A673 (cell line): ENCODE measurements at regions not wholly inside any gene's neighbourhood (a gene's known extent, or its start where the extent isn't known, plus 50 kb on each side); places are given as distances from the start of the nearest gene placed in this dataset.
"Not testable (repeated sequence)": the region's sequence is repeated elsewhere in the genome, so short reads cannot be mapped to it uniquely, and the experiment has no call there.

Experiments
- BruUV-seq: library from RNA; stranded (reverse); fragments of 400-500 nt; replicated peaks from 2 replicates; lab custom pipeline; 2021; lab: Mats Ljungman, UMichigan
- CTCF ChIA-PET: fragments of 300-600 bp; sonication (Branson Sonifier 250); formaldehyde crosslinking; loops from one replicate; lab custom pipeline; 2022; ENCODE audit warnings: antibody characterized with exemption; lab: Charles Lee
- POLR2A ChIA-PET: fragments of 300-600 bp; sonication (Branson Sonifier 250); formaldehyde crosslinking; loops from one replicate; lab custom pipeline; 2022; ENCODE audit warnings: antibody characterized with exemption; ENCODE audit not compliant: low non-redundant PET; lab: Charles Lee
- DNase-seq: peaks from one replicate; pipeline ENCODE4 v3.0.0-alpha.2; 2015; ENCODE audit warnings: low spot score
- H3K27ac ChIP-seq: fragments of 200-600 bp; sonication (generic); 2 replicates; pipeline ENCODE4 v1.5.1; 2016; ENCODE audit warnings: mixed run types, low read depth, mild to moderate bottlenecking, mixed read lengths, antibody characterized with exemption, low read length; ENCODE audit not compliant: poor library complexity, severe bottlenecking
- H3K27me3 ChIP-seq: fragments of 200-600 bp; sonication (generic); replicated peaks from 2 replicates; pipeline ENCODE4 v1.6.1; 2017; ENCODE audit warnings: mixed run types, low read depth, mild to moderate bottlenecking, mixed read lengths, antibody characterized with exemption, low read length; ENCODE audit not compliant: insufficient read depth, poor library complexity
- H3K36me3 ChIP-seq: fragments of 200-600 bp; sonication (generic); 2 replicates; pipeline ENCODE4 v1.6.1; 2016; ENCODE audit warnings: mixed run types, mild to moderate bottlenecking, mixed read lengths, antibody characterized with exemption, low read length; ENCODE audit not compliant: insufficient read depth, poor library complexity, severe bottlenecking
- H3K4me1 ChIP-seq: fragments of 200-600 bp; sonication (generic); 2 replicates; pipeline ENCODE4 v1.6.1; 2017; ENCODE audit warnings: mixed run types, mild to moderate bottlenecking, mixed read lengths, antibody characterized with exemption, low read length; ENCODE audit not compliant: insufficient read depth, poor library complexity, severe bottlenecking
- H3K4me3 ChIP-seq: fragments of 200-600 bp; sonication (generic); 2 replicates; pipeline ENCODE4 v1.5.1; 2016; ENCODE audit warnings: low read depth, mixed run types, mild to moderate bottlenecking, mixed read lengths, low read length; ENCODE audit not compliant: poor library complexity, severe bottlenecking
- H3K9me3 ChIP-seq: fragments of 200-600 bp; sonication (generic); 2 replicates; pipeline ENCODE4 v1.6.1; 2016; ENCODE audit warnings: mixed run types, low read depth, mild to moderate bottlenecking, mixed read lengths, antibody characterized with exemption, low read length; ENCODE audit not compliant: poor library complexity, severe bottlenecking
- EZH2 ChIP-seq: fragments of 200-600 bp; sonication (generic); IDR thresholded peaks from 2 replicates; pipeline ENCODE4 v1.6.1; 2017; ENCODE audit warnings: borderline replicate concordance, low read depth, mild to moderate bottlenecking, mixed read lengths, antibody characterized with exemption, low read length; ENCODE audit not compliant: poor library complexity, severe bottlenecking
- intact Hi-C: fragments of 100-400 bp; cut with micrococcal nuclease; formaldehyde crosslinking; loops from one replicate; pipeline ENCODE4 v1.10.0; 2022; ENCODE audit not compliant: unreplicated experiment
- TF ChIP-seq, protein P1 (sequence below): fragments of 300-800, 200-600 bp; sonication (generic); conservative IDR thresholded peaks from 2 replicates; pipeline ENCODE4 v1.5.1; 2017; ENCODE audit warnings: low read depth, mild to moderate bottlenecking, antibody characterized with exemption, low read length, moderate library complexity, mixed read lengths

DNA sequence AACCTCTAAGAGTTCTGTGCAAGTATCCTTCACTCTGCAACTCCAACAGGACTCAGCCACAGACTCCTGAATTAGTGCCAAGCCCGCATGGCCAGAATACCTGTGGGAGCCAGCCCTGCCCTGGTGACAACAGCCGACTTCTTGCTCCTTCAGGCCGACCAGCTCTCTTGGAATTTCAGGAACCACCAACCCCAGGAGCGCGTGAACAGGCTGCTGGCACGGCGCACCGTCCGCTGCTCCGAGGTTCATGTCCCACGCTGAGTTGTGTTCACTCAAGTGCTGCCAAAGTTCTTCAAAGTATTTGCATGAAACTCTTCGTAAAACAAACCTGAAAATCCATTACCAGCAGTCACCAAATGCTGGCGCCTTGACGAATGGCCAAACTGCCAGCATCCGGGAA is 232.8 kb downstream of the NR2F1-AS1 start:
- BruUV-seq, result no TSS peak
- ChIA-PET POLR2A (no interaction called here), CTCF (no interaction called here)
- no peak for TF ChIP-seq EZH2
- TF ChIP-seq, protein P1, sequence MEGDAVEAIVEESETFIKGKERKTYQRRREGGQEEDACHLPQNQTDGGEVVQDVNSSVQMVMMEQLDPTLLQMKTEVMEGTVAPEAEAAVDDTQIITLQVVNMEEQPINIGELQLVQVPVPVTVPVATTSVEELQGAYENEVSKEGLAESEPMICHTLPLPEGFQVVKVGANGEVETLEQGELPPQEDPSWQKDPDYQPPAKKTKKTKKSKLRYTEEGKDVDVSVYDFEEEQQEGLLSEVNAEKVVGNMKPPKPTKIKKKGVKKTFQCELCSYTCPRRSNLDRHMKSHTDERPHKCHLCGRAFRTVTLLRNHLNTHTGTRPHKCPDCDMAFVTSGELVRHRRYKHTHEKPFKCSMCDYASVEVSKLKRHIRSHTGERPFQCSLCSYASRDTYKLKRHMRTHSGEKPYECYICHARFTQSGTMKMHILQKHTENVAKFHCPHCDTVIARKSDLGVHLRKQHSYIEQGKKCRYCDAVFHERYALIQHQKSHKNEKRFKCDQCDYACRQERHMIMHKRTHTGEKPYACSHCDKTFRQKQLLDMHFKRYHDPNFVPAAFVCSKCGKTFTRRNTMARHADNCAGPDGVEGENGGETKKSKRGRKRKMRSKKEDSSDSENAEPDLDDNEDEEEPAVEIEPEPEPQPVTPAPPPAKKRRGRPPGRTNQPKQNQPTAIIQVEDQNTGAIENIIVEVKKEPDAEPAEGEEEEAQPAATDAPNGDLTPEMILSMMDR, result no peak
- DNase-seq, result no peak
- no peaks in the 10 kb centered on the region for H3K27me3 ChIP-seq
- H3K27ac ChIP-seq, result no peak overlapping the region
- H3K9me3 ChIP-seq, result no peaks in the 10 kb centered on the region
- no peaks in the 10 kb centered on the region for H3K4me1 ChIP-seq
- no peaks in the 10 kb centered on the region for H3K36me3 ChIP-seq
- no peak overlapping the region for H3K4me3 ChIP-seq
- intact Hi-C loops, result no loop called here

DNA sequence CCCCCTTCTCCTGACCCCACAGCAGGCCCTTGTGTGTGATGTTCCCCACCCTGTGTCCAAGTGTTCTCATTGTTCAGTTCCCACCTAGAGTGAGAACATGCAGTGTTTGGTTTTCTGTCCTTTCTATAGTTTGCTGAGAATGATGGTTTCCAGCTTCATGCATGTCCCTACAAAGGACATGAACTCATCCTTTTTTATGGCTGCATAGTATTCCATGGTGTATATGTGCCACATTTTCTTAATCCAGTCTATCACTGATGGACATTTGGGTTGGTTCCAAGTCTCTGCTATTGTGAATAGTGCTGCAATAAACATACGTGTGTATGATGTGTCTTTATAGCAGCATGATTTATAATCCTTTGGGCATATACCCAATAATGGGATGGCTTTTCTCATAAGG is 234.2 kb downstream of the NR2F1-AS1 start:
- DNase-seq, H3K4me1 ChIP-seq, H3K9me3 ChIP-seq, CTCF ChIA-PET, BruUV-seq, intact Hi-C loops, H3K27me3 ChIP-seq, POLR2A ChIA-PET, H3K27ac ChIP-seq, H3K36me3 ChIP-seq, H3K4me3 ChIP-seq: not testable (repeated sequence)

DNA sequence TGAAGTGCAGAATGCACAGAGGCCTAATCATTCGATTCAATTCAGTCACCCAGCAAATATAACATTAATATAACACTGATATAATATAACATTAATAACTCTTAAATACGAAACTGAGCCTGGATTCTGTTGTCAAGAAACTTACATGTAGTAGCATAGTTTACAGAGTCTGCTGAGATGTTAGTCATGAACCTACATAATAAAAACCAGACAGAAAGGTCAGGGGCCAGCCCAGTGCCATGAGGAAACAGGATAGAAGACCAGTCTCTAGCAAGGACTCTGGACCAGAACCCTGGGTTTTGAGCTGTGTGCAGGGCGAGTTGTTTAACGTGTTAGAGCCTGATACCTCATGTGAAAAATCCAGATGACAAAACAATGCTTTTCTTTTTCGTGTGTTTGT is 234.7 kb downstream of the NR2F1-AS1 start:
- CTCF ChIA-PET, result no interaction called here

DNA sequence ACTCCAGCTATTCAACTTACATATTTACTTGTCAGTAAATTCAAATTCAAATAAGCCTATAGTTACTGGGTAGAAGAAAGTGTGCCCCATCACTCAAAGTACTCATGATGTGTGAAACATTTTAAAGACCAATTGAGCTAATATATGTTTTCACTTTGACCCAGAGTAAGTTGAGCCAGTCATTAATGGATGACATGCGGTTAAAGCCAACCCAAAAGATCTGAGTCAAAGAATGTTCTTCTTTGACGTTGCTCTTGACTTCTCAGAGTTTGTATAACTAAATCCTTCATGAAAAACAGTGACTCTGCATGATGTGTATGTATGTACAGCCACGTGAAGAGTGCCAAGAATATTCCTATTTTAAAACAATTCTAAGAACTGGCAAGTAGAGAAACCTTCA is 237.4 kb downstream of the NR2F1-AS1 start:
- Histone ChIP-seq H3K27ac (no peak overlapping the region), H3K27me3 (no peaks in the 10 kb centered on the region), H3K4me1 (no peaks in the 10 kb centered on the region), H3K36me3 (no peaks in the 10 kb centered on the region), H3K4me3 (no peak overlapping the region), H3K9me3 (no peaks in the 10 kb centered on the region)
- intact Hi-C loops, result no loop called here
- POLR2A ChIA-PET, result no interaction called here
- DNase-seq, result no peak
- TF ChIP-seq, protein P1, result no peak
- no peak for TF ChIP-seq EZH2
- no TSS peak for BruUV-seq
- CTCF ChIA-PET, result no interaction called here

More for the DNA sequence above, 234.7 kb downstream of the NR2F1-AS1 start:
- POLR2A ChIA-PET, result no interaction called here
- no peak for DNase-seq
- no peak overlapping the region for H3K27ac ChIP-seq
- no peaks in the 10 kb centered on the region for H3K27me3 ChIP-seq
- TF ChIP-seq, protein P1, result no peak
- no peak for TF ChIP-seq EZH2
- H3K36me3 ChIP-seq, result no peaks in the 10 kb centered on the region
- intact Hi-C loops, result no loop called here
- no peaks in the 10 kb centered on the region for H3K9me3 ChIP-seq
- no peak overlapping the region for H3K4me3 ChIP-seq
- BruUV-seq, result no TSS peak
- H3K4me1 ChIP-seq, result no peaks in the 10 kb centered on the region
